ENCODE measurements at regions not wholly inside any gene's neighbourhood (a gene's known extent, or its start where the extent isn't known, plus 50 kb on each side); places are given as distances from the start of the nearest gene placed in this dataset.
A peak's percentile ranks its signal among the peaks of the same experiment; 100 is the strongest.

GRCh38 chr9:85416715-85417114, 325.0 kb downstream of the AGTPBP1 start:
- DNase-seq (ENCODE audit: low read depth): peak; percentile 8
- no peak for TF ChIP-seq CTCF (IDR thresholded peaks at IDR 0.05; ENCODE audit: insufficient read depth, low read depth, low read length, missing control alignments)
- no peak overlapping the region for H3K4me3 ChIP-seq (ENCODE audit: low read length)

- DNase-seq (ENCODE audit: low read depth): no peak
- no peak for TF ChIP-seq CTCF (IDR thresholded peaks at IDR 0.05; ENCODE audit: insufficient read depth, low read depth, low read length, missing control alignments)
- no peak overlapping the region for H3K4me3 ChIP-seq (ENCODE audit: low read length)
Measured at GRCh38 chr9:85414390-85414789, 327.4 kb downstream of the AGTPBP1 start.

- DNase-seq (ENCODE audit: low read depth): peak; percentile 13
- no peak overlapping the region for H3K4me3 ChIP-seq (ENCODE audit: low read length)
- no peak for TF ChIP-seq CTCF (IDR thresholded peaks at IDR 0.05; ENCODE audit: insufficient read depth, low read depth, low read length, missing control alignments)
Measured at GRCh38 chr9:85408494-85408893, 333.3 kb downstream of the AGTPBP1 start.

- TF ChIP-seq CTCF (IDR thresholded peaks at IDR 0.05; ENCODE audit: insufficient read depth, low read depth, low read length, missing control alignments): no peak
- no peak for DNase-seq (ENCODE audit: low read depth)
- H3K4me3 ChIP-seq (ENCODE audit: low read length): no peak overlapping the region
Measured at GRCh38 chr9:85405566-85405950, 336.2 kb downstream of the AGTPBP1 start.

- DNase-seq (ENCODE audit: low read depth): peak; percentile 20
- H3K4me3 ChIP-seq (ENCODE audit: low read length): no peak overlapping the region
- TF ChIP-seq CTCF (IDR thresholded peaks at IDR 0.05; ENCODE audit: insufficient read depth, low read depth, low read length, missing control alignments): no peak
Measured at GRCh38 chr9:85404911-85405565, 336.7 kb downstream of the AGTPBP1 start.

GRCh38 chr9:85402551-85402950, 339.2 kb downstream of the AGTPBP1 start:
- no peak for DNase-seq (ENCODE audit: low read depth)
- H3K4me3 ChIP-seq (ENCODE audit: low read length): no peak overlapping the region
- no peak for TF ChIP-seq CTCF (IDR thresholded peaks at IDR 0.05; ENCODE audit: insufficient read depth, low read depth, low read length, missing control alignments)

GRCh38 chr9:85401998-85402397, 339.8 kb downstream of the AGTPBP1 start:
- no peak for TF ChIP-seq CTCF (IDR thresholded peaks at IDR 0.05; ENCODE audit: insufficient read depth, low read depth, low read length, missing control alignments)
- peak; percentile 15 for DNase-seq (ENCODE audit: low read depth)
- H3K4me3 ChIP-seq (ENCODE audit: low read length): no peak overlapping the region

All from epithelial cell of esophagus (primary cell).